Renal pelvis (tissue), 1 donor: ENCODE measurements at regions not wholly inside any gene's neighbourhood (a gene's known extent, or its start where the extent isn't known, plus 50 kb on each side); places are given as distances from the start of the nearest gene placed in this dataset.

ENCODE experiments used
- DNase-seq: peaks from one replicate; pipeline ENCODE4 v3.0.0-alpha.2; 2013

DNA sequence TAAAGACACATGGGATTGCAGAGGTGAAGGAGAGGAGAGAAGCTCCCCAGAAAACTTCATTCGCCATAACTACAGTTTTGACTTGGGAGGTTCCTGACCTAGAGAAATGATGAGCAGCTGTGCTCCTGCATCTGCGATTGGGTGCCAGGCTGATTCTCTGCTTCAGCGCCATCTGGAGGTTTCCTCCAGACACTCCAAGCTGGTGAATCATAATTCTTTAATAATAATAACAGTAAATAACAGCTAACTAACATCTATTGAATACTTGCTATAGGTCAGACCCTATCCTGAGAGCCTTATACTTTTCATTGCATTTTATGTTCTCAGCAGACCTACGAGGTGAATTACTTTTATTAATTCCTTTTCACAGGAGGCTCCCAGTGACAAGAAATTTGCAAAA lies 575.8 kb downstream of the TOX3 start:
- no peak for DNase-seq

DNA sequence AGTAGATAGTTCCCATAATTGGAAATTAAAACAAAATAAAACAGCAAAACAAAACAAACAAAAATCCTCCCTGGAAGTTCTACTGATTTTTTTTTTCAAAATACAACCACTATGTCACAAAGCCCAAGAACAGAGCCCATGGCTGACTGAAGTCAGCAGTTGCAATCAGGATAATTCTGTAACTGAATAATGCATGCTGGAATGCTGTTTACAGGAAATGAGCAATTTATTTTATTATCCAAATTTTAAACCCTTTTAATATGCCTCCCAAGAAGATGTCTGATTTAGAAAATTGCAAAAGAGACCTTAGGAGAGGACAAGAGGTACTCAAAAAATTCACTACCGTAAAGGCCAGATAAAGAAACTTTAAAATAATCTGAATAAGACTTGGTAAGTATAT lies 578.2 kb downstream of the TOX3 start:
- no peak for DNase-seq

DNA sequence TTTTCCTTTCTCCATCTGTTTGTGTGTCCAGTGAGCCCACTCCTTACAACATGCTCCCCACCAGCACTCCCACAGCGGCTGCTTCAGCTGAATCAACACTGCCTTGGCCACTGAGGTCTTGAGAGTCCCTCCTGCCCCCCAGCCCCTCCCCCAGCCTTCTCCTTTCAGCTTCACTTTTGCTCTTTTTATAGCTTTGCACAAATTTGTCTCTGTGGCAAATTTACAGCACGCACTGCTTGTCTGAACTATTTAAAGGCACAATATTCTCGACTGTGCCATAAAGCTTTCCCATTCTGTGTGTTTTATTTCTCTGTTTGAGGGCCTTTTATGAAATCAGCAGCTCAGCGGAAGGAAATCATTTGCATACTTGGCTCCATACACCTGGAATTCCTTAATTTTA lies 579.3 kb downstream of the TOX3 start:
- peak; percentile 69 for DNase-seq

- no peak for DNase-seq
These were observed 586.0 kb downstream of the TOX3 start for GRCh38 chr16:51960931-51961330.

DNA sequence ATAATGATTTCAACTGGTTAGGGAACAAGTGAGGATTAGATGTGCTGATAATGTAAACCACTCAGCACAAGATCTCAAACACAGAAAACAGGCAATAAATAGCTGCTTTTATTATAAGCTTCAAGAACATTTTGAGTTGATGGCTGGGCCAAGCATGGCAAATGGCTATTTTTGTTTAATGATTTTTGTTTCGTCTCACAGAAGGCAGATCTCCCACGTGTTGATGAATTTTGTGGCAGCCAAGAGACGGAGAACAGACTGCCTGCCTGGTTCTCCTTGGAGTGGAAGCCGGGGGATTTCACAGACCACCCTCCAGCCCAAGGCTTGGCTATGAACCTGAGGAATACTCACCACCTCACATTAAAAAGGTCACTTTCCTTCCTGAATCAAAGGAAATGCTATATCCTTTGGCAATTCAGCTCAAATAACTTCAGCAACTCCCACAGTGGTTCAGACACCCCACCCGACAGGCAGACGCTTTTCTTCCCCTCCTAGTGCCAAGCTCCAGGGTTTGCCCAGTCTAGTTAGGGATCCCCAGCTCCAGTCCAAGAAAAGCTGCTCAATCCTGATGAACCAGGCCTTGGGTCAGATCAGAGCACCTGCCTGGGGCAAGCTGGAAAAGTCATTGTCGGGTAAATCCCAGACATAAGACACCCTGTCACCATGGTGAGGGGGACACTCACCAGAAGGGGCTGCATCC lies 593.5 kb downstream of the TOX3 start:
- peak; percentile 56 for DNase-seq

DNA sequence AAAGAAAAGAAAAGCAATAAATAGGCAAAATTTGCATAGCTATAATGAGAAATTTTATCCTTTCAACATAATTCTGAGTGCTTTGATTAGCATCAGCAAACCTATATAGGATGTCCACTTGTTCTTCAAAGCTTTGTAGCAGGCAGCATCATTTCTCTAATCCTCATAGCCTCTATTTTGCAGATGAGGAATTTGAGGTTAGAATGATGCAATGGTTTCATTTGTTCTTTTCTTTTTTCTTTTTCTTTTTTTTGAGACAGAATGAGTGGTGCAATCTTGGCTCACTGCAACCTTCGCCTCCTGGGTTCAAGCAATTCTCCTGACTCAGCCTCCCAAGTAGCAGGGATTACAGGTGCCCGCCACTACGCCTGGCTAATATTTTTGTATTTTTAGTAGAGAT lies 594.4 kb downstream of the TOX3 start:
- DNase-seq: no peak

GRCh38 chr16:51951668-51952298 lies 595.2 kb downstream of the TOX3 start:
- peak; percentile 52 for DNase-seq

- DNase-seq: no peak
These were observed 596.7 kb downstream of the TOX3 start for GRCh38 chr16:51950118-51950780.

DNA sequence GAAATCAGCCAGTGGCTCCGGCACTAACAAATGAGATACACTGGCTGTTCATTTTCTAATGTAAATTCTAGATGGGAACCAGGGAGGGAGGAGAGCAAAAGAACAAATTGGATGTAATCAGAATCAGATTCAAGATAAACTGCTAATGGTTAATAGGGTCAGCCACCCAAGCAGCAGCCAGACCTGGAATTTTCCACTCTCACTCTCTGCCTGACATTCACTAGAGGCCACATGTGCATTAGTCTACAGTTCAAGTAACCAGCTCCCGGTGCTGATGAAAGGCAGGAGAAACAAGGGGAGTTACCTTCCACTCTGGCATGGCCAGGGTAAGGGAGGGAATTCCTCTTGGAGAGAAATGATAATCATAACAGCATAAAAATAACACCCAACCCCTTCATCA lies 597.7 kb downstream of the TOX3 start:
- DNase-seq: no peak

DNA sequence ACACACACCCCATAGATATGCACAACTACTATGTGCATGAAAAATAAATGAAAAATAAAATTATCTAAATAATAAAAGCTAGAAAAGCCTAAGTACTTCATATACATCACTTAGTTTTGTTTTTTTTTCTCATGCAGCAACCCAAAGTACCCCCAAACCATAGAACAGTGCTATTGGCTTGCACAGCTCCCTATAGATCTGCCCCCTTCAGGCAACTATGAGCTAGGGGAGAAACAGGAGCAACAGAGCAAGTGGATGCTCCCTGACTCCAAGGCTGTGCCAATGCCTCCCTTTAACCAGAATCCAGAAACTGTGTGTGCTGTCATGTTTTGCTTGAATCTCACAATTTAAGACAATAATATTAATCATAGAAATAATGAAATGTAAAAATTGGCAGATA lies 605.5 kb downstream of the TOX3 start:
- DNase-seq: no peak

- DNase-seq: no peak
These were observed 606.8 kb downstream of the TOX3 start for GRCh38 chr16:51940183-51940582.

- peak; percentile 39 for DNase-seq
These were observed 607.5 kb downstream of the TOX3 start for GRCh38 chr16:51939378-51939871.

DNA sequence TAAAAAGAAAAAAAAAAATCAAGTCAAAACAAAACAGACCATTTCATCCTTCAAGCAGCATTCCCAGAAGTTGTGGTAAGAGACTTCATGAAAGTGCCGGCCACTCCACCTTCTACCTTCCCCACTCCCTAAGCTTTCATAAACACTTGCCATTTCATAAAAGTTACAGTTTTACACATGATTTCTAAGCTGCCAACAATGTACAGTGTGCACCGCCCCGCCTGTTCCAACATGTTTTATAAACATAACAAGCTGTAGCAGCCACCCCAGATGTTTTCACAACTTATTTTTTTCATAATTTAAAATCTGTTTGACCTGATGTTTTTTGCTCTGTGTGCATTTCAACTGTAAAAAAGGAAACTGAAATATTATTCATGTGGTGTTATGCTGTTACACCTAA lies 608.1 kb downstream of the TOX3 start:
- no peak for DNase-seq

DNA sequence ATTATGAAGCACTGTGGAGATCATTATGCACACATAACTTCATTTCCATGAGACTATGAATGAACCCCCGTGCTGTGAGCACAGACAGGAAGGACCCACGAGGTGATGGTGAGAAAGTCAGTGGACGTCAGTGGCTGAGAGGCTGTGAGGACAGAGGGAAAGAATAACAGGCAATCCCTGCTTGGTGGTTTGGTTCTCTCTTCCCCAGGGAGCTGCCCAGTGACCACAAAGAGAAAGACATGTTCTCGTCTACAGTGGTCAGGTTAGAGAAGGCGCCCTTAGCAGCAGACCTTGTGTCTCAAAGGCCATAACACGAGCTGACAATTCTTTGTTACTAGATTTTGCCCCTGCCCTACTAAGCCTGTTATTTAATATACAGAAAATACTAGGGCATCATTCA lies 609.2 kb downstream of the TOX3 start:
- DNase-seq: no peak

DNA sequence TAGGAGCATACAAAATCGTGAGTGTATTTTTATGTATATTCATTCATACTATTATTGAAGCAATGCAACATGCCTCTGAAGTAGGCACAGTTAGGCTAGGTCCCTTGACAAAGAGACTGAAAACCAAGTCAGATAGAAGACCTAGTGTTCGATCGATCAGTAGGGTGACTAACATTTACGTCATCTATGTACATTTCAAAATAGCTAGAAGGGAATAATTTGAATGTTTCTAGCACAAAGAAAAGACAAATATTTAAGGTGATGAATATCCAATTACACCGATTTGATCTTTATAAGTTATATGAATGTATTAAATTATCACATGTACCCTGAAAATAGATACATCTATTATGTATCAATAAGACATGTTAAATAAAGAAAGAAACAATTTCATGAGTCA lies 610.1 kb downstream of the TOX3 start:
- DNase-seq: no peak

DNA sequence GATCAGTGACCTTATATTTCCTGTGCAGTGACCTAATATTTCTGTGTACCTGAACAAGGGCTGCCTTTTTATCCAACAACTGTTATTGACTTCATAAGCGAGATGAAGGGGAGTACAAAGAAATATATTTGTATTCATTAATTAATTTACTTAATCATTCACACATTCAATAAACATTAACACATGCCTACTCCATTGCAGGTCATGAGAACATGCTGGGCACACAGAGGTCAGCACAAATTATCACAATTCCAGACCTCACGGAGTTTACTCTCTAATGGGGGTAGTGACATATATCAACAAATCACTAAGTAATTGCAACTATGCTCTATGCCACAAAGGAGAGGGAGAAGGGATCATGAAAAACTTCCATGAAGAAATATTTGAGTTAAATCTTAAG lies 614.6 kb downstream of the TOX3 start:
- DNase-seq: no peak

- no peak for DNase-seq
These were observed 615.3 kb downstream of the TOX3 start for GRCh38 chr16:51931653-51932052.

- DNase-seq: no peak
These were observed 622.2 kb downstream of the TOX3 start for GRCh38 chr16:51924744-51925143.

DNA sequence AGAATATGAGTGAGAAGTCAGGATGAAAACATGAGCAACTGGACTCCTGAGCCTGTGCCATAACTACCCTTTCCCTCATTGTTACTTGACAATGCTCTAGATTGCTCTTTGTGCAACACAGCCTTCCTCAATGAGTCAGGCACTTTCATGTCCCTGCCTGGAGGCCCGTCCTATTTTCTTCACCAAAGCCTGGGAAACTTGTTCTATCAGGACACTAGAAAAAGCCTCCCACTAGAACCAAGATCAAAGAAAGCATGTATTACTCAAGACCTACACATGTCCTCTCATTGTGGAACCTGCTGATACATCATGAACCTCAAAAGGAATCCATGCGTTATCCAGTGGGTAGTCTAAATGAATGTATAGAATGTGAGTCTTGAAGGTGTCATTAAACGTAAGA lies 624.5 kb downstream of the TOX3 start:
- DNase-seq: no peak

- no peak for DNase-seq
These were observed 627.2 kb downstream of the TOX3 start for GRCh38 chr16:51919736-51920135.

DNA sequence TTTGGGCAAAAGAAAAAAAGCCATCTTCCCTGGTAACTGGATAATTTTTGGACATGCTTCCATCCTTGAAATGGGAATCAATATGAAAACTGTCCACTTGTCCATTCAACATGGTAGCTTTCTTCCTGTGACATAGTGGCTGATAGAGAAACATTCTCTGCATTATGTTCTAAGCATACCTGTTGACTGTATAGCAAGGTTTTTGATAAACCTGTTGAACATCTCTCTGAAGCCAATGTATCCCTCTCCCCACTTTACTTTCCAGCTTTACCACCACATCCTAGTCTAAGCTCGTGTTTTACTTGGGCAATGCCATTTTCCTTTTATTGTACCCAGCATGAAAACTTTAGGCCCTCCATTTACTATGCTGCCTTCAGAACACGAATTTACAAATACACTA lies 630.1 kb downstream of the TOX3 start:
- DNase-seq: no peak

DNA sequence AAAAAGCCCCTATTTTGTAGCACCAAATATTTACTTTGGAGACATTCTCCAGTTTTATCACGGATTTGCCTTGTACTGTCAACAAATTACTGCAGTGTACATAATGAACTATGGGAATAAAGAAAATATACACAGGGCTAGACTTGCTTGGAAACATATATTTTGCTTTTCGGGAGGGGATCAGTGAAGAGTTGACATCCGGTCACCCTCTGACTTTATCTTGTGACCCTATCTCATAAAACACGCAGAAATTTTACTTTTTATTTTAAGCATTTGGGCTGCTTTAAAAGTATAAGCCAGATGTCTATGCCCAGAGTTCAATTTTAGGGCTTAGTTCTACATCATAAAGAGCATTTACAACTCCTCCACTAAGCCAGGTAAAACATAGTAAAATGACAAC lies 630.7 kb downstream of the TOX3 start:
- peak; percentile 37 for DNase-seq

DNA sequence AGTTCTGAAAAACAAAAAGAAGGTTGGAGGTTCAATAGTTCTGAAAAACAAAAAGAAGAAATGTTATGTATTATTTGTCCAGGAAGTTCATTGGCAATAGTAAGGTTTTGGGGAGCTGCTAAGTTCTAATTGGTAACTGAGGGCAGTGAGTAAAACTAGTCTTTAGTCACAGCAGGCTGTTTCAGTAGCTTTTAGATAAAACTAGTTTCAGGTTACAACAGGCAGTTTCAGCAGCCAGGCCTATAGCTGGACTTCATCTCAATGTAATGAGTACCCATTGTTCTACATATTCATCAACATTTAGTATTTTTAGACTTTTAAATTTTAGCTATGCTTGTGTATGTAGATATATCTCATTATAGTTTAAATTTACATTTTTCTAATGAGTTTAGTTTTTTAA lies 639.3 kb downstream of the TOX3 start:
- no peak for DNase-seq
